GM12878 (cell line): ENCODE measurements at regions not wholly inside any gene's neighbourhood (a gene's known extent, or its start where the extent isn't known, plus 50 kb on each side); places are given as distances from the start of the nearest gene placed in this dataset.

ENCODE experiments used
- ATAC-seq: fragments of 200-7000 bp; cut with Tn5 transposase; 3 replicates; pipeline ENCODE4 v1.9.1; 2020; ENCODE audit warnings: mild to moderate bottlenecking, moderate library complexity
- BruUV-seq: library from RNA; stranded (reverse); fragments of 400-500 nt; replicated peaks from 2 replicates; lab custom pipeline; 2021; lab: Mats Ljungman, UMichigan
- CTCF ChIA-PET: fragments of 300-600 bp; sonication (Branson Sonifier 250); formaldehyde crosslinking; extraction: SDS; loops from one replicate; lab custom pipeline; 2021; ENCODE audit warnings: inconsistent platforms; lab: Yijun Ruan, JAX
- POLR2A ChIA-PET: fragments of 350-600 bp; formaldehyde crosslinking; extraction: SDS; loops from one replicate; lab custom pipeline; 2021; ENCODE audit warnings: inconsistent platforms; lab: Charles Lee
- RAD21 ChIA-PET: fragments of 300-600 bp; sonication (Branson Sonifier 250); formaldehyde crosslinking; loops from one replicate; lab custom pipeline; 2023; ENCODE audit warnings: antibody characterized with exemption; ENCODE audit not compliant: unreplicated experiment; lab: Charles Lee
- SMC1A ChIA-PET: fragments of 300-600 bp; sonication (Branson Sonifier 250); formaldehyde crosslinking; loops from one replicate; lab custom pipeline; 2023; ENCODE audit not compliant: unreplicated experiment, uncharacterized antibody; lab: Charles Lee
- DNase-seq: peaks from one replicate; pipeline ENCODE4 v3.0.0-alpha.2; 2011; ENCODE audit warnings: low read depth, low spot score
- FAIRE-seq: peaks from 3 replicates; lab custom pipeline; 2011; peaks lifted over from hg19 to GRCh38; lab: Jason Lieb, UNC
- H2AFZ ChIP-seq: 2 replicates; pipeline ENCODE4 v1.6.0; 2011; ENCODE audit warnings: low read depth, low read length, control low read depth; ENCODE audit not compliant: control insufficient read depth
- H3K27ac ChIP-seq: 2 replicates; pipeline ENCODE4 v1.5.1; 2011; ENCODE audit warnings: control low read depth; ENCODE audit not compliant: control insufficient read depth, insufficient read depth
- H3K27me3 ChIP-seq, 2 experiments: replicated peaks in 1 of 2; 2 replicates each; pipeline versions ENCODE4 v1.6.0 to v1.6.1; 2011; ENCODE audit warnings: low read length in 1 of 2; ENCODE audit not compliant: control insufficient read depth in 2 of 2, insufficient read depth in 2 of 2
- H3K36me3 ChIP-seq, 2 experiments: 2 replicates each; pipeline ENCODE4 v1.5.1; 2011; ENCODE audit warnings: low read length in 1 of 2; ENCODE audit not compliant: control insufficient read depth in 2 of 2, insufficient read depth in 2 of 2
- H3K4me1 ChIP-seq: 2 replicates; pipeline ENCODE4 v1.6.1; 2011; ENCODE audit warnings: mild to moderate bottlenecking, low read length, moderate library complexity, mixed read lengths; ENCODE audit not compliant: control insufficient read depth, insufficient read depth
- H3K4me2 ChIP-seq: 2 replicates; pipeline ENCODE4 v1.6.0; 2011; ENCODE audit warnings: control low read depth; ENCODE audit not compliant: control insufficient read depth, insufficient read depth
- H3K4me3 ChIP-seq: fragments of 200-600 bp; sonication (generic); 2 replicates; pipeline ENCODE4 v1.5.1; 2016
- H3K79me2 ChIP-seq: 2 replicates; pipeline ENCODE4 v1.6.0; 2011; ENCODE audit warnings: low read length; ENCODE audit not compliant: control insufficient read depth, insufficient read depth
- H3K9ac ChIP-seq: 2 replicates; pipeline ENCODE4 v1.8.0; 2011; ENCODE audit warnings: low read length, control low read depth, mixed read lengths; ENCODE audit not compliant: control insufficient read depth, insufficient read depth
- H3K9me3 ChIP-seq: replicated peaks from 3 replicates; pipeline ENCODE4 v1.5.1; 2011; ENCODE audit warnings: mild to moderate bottlenecking, low read length; ENCODE audit not compliant: control insufficient read depth, insufficient read depth
- H4K20me1 ChIP-seq: 2 replicates; pipeline ENCODE4 v1.6.0; 2011; ENCODE audit not compliant: control insufficient read depth, insufficient read depth
- BHLHE40 ChIP-seq, 2 experiments: fragments of 450-650 bp in 1 of 2; IDR thresholded peaks; 2 replicates each; pipeline ENCODE4 v1.6.1; 2011 to 2017; ENCODE audit warnings: low read depth in 2 of 2, borderline replicate concordance in 1 of 2, improper control_type of control experiment in 1 of 2, low read length in 1 of 2, mild to moderate bottlenecking in 1 of 2
- EGR1 ChIP-seq, 2 experiments: IDR thresholded peaks; 1 replicate in 1 of 2; 2 replicates in 1 of 2; pipeline ENCODE4 v1.6.1; 2011 to 2012; ENCODE audit warnings: low read depth in 2 of 2, low read length in 2 of 2, borderline replicate concordance in 1 of 2, mild to moderate bottlenecking in 1 of 2, moderate library complexity in 1 of 2
- MXI1 ChIP-seq: fragments of 150-350 bp; IDR thresholded peaks from 2 replicates; pipeline ENCODE4 v1.6.1; 2011; ENCODE audit warnings: low read depth, mild to moderate bottlenecking, inconsistent platforms, low read length, improper control_type of control experiment
- NFXL1 ChIP-seq: fragments of 450-650 bp; IDR thresholded peaks from 2 replicates; pipeline ENCODE4 v1.6.1; 2017; ENCODE audit warnings: antibody characterized with exemption, mild to moderate bottlenecking, borderline replicate concordance
- POLR2A ChIP-seq: IDR thresholded peaks from 2 replicates; pipeline ENCODE4 v1.6.1; 2011; ENCODE audit warnings: low read depth, mild to moderate bottlenecking, low read length
- RCOR1 ChIP-seq: conservative IDR thresholded peaks from 2 replicates; pipeline ENCODE4 v1.6.1; 2012; ENCODE audit warnings: low read depth, low read length, improper control_type of control experiment
- SIX5 ChIP-seq: IDR thresholded peaks from 2 replicates; pipeline ENCODE4 v1.6.1; 2011; ENCODE audit warnings: mild to moderate bottlenecking, low read depth, low read length, moderate library complexity; ENCODE audit not compliant: severe bottlenecking
- SRF ChIP-seq, 2 experiments: IDR thresholded peaks; 2 replicates each; pipeline ENCODE4 v1.6.1; 2011; ENCODE audit warnings: low read depth in 2 of 2, low read length in 2 of 2, mild to moderate bottlenecking in 1 of 2, moderate library complexity in 1 of 2
- SUZ12 ChIP-seq: fragments of 200-600 bp; sonication (generic); IDR thresholded peaks from one replicate; pipeline ENCODE4 v1.6.1; 2018; ENCODE audit warnings: antibody characterized with exemption, mild to moderate bottlenecking; ENCODE audit not compliant: unreplicated experiment
- YBX1 ChIP-seq: fragments of 450-650 bp; IDR thresholded peaks from 2 replicates; pipeline ENCODE4 v1.6.1; 2016; ENCODE audit warnings: antibody characterized with exemption
- WGBS: methylation state at CpG from one replicate; pipeline ENCODE4 v1.1.6; 2016; ENCODE audit warnings: low lambda C conversion rate; ENCODE audit not compliant: insufficient replicate concordance, insufficient coverage; ENCODE audit errors: missing lambda C conversion rate; 5-methylcytosine and 5-hydroxymethylcytosine counted together
- in situ Hi-C: fragments of 300-500 bp; cut with MboI; formaldehyde crosslinking; loops from 9 replicates; pipeline ENCODE4 v1.14.3; 2018; ENCODE audit warnings: mixed read lengths
- intact Hi-C: fragments of 100-400 bp; cut with micrococcal nuclease; formaldehyde crosslinking; loops from one replicate; pipeline ENCODE4 v1.14.2; 2022; ENCODE audit not compliant: unreplicated experiment
- TF ChIP-seq, protein P1 (sequence below): fragments of 450-650 bp; conservative IDR thresholded peaks from 2 replicates; pipeline ENCODE4 v1.6.1; 2017; ENCODE audit warnings: mild to moderate bottlenecking, moderate library complexity

DNA sequence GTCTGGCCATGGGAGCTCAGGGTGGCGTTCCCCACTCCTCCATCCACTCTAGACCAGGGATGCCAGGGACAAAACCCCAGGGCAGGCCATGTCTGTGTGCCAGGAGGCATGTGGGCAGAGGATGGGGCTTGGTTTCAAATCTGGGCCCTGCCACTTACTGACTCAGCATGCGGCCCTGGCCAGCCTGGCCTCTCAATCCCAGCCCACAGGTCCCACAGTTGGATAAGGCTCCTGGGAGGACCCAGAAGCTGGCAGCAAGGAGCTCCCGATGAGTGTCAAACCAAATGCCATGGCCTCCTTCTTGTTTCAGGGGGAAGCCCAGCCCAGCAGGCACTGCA lies 1290.4 kb downstream of the BRD1 start:
- no peak for FAIRE-seq
- POLR2A ChIA-PET: no interaction called here
- CTCF ChIA-PET: no interaction called here
- Histone ChIP-seq H3K4me2 (no peak overlapping the region), H4K20me1 (no peaks in the 10 kb centered on the region), H3K9ac (no peak overlapping the region), H3K27me3 (no peaks in the 10 kb centered on the region), H2AFZ (no peak overlapping the region), H3K4me1 (no peaks in the 10 kb centered on the region), H3K36me3 (no peaks in the 10 kb centered on the region), H3K9me3 (no peaks in the 10 kb centered on the region; the same call in 2 of the 3 replicates), H3K4me3 (no peak overlapping the region), H3K79me2 (no peaks in the 10 kb centered on the region), H3K27ac (no peak overlapping the region)
- no TSS peak for BruUV-seq
- TF ChIP-seq MXI1: no peak
- TF ChIP-seq SRF (IDR thresholded peaks at IDR 0.05; ENCODE audit: low read depth in 2 of 2, low read length in 2 of 2): no peak
- TF ChIP-seq EGR1 (IDR thresholded peaks at IDR 0.05; ENCODE audit: borderline replicate concordance in 1 of 2, low read depth in 2 of 2, low read length in 2 of 2): no peak
- TF ChIP-seq SUZ12: no peak
- TF ChIP-seq BHLHE40 (IDR thresholded peaks at IDR 0.05; ENCODE audit: borderline replicate concordance in 1 of 2, low read depth in 2 of 2, low read length in 1 of 2): no peak
- no peak for TF ChIP-seq POLR2A
- SMC1A ChIA-PET: no interaction called here
- ATAC-seq: no peak
- no peak for DNase-seq
- in situ Hi-C loops: no loop called here
- intact Hi-C loops: no loop called here
- 24% methylated on average over 3 of the region's 3 CpGs for WGBS
- RAD21 ChIA-PET: no interaction called here

DNA sequence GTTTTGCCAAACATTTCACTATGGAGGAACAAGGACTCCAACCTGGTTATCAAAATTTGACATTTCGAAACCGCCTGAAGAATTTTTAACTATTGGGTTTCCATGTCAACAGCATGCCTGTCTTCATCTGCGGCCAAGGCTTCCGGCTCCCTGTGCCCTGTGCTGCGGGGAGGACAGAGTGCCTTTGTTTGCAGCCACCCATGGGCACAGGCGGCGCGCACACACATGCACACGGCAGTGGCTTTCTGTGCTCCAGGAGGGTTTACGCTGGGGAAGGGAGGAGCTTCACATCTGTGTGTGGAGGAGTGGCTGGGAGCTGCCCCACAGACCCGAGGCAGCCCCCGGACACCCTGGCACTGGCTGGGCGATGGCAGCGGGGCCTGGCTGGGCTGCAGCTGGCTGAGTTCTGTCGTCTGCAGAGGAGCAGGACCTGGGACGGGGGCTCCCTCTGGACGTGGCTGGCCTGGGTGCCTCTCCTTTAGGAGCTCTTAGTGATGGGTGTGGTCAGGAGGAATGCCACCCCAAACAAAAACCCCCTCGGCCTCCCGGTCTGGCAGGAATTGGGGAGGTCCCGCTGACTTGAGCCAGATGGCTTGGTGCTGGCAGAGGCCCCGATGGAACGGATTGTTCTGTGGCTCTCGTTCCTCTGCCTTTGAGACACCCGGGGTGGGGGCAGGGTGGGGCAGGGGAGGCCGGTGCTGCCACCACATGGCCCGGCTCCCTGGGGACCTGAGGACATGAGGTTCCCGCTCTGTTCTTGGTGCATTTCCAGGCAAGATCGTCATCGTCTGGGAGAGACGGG lies 1290.9 kb downstream of the BRD1 start:
- Histone ChIP-seq H3K36me3 (no peaks in the 10 kb centered on the region), H3K79me2 (no peaks in the 10 kb centered on the region), H3K27ac (no peak overlapping the region), H3K4me3 (no peak overlapping the region), H3K4me1 (no peaks in the 10 kb centered on the region), H3K27me3 (no peaks in the 10 kb centered on the region), H2AFZ (no peak overlapping the region), H3K9me3 (no peaks in the 10 kb centered on the region; the same call in 2 of the 3 replicates), H4K20me1 (no peaks in the 10 kb centered on the region), H3K9ac (no peak overlapping the region), H3K4me2 (no peak overlapping the region)
- TF ChIP-seq YBX1: no peak
- TF ChIP-seq RCOR1: no peak
- no peak for TF ChIP-seq NFXL1
- TF ChIP-seq SIX5: no peak
- TF ChIP-seq SUZ12: no peak
- no peak for TF ChIP-seq MXI1
- TF ChIP-seq, protein P1, sequence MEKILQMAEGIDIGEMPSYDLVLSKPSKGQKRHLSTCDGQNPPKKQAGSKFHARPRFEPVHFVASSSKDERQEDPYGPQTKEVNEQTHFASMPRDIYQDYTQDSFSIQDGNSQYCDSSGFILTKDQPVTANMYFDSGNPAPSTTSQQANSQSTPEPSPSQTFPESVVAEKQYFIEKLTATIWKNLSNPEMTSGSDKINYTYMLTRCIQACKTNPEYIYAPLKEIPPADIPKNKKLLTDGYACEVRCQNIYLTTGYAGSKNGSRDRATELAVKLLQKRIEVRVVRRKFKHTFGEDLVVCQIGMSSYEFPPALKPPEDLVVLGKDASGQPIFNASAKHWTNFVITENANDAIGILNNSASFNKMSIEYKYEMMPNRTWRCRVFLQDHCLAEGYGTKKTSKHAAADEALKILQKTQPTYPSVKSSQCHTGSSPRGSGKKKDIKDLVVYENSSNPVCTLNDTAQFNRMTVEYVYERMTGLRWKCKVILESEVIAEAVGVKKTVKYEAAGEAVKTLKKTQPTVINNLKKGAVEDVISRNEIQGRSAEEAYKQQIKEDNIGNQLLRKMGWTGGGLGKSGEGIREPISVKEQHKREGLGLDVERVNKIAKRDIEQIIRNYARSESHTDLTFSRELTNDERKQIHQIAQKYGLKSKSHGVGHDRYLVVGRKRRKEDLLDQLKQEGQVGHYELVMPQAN: no peak
- in situ Hi-C loops: no loop called here
- ATAC-seq (no peak), FAIRE-seq (no peak), DNase-seq (no peak)
- BruUV-seq: no TSS peak
- SMC1A ChIA-PET: no interaction called here
- POLR2A ChIA-PET: no interaction called here
- intact Hi-C loops: no loop called here
- CTCF ChIA-PET: no interaction called here
- RAD21 ChIA-PET: no interaction called here
- WGBS: 53% methylated on average over 28 of the region's 30 CpGs
